ENCODE measurements at regions not wholly inside any gene's neighbourhood (a gene's known extent, or its start where the extent isn't known, plus 50 kb on each side); places are given as distances from the start of the nearest gene placed in this dataset.

DNA sequence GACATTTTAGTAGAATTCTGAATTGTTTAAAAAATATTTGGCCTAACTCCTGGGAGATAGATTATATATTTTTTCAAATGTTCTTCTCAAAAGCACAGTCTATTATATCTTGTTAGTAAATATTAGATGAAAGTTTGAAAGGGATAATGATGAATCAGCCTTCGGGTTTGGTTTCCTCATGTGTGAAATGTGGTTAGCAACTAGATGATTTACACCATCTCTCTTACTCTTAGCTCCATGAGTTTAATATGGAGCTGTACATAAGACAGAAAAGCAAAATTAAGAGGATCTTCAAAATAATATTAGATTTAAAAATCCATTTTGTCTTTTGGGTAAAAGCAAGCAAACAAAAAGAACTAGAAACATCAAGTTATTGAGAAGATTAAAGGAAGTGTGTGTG is 120.8 kb upstream of the SFRP2 start:
- Histone ChIP-seq H3K4me3 (ENCODE audit: low read depth in 1 of 2, low read length in 2 of 2) (no peak overlapping the region), H3K27ac (ENCODE audit: low read depth in 2 of 2, low read length in 1 of 2) (no peak overlapping the region), H3K9me3 (ENCODE audit: control insufficient read depth in 2 of 2, insufficient read depth in 1 of 2, low read depth in 1 of 2, low read length in 1 of 2) (no peaks in the 10 kb centered on the region), H3K27me3 (ENCODE audit: control insufficient read depth in 1 of 2, insufficient read depth in 2 of 2, low read length in 2 of 2) (no peaks in the 10 kb centered on the region), H3K4me1 (ENCODE audit: control insufficient read depth in 2 of 2, insufficient read depth in 2 of 2, low read length in 1 of 2) (no peaks in the 10 kb centered on the region), H3K36me3 (ENCODE audit: control insufficient read depth in 2 of 2, insufficient read depth in 2 of 2, low read length in 1 of 2) (no peaks in the 10 kb centered on the region)
- WGBS, 2 donors = 41 to 79% methylated on average over 1 of the region's 1 CpG

- Histone ChIP-seq H3K4me3 (ENCODE audit: low read depth in 1 of 2, low read length in 2 of 2) (no peak overlapping the region), H3K9me3 (ENCODE audit: control insufficient read depth in 2 of 2, insufficient read depth in 1 of 2, low read depth in 1 of 2, low read length in 1 of 2) (no peaks in the 10 kb centered on the region), H3K27me3 (ENCODE audit: control insufficient read depth in 1 of 2, insufficient read depth in 2 of 2, low read length in 2 of 2) (no peaks in the 10 kb centered on the region), H3K36me3 (ENCODE audit: control insufficient read depth in 2 of 2, insufficient read depth in 2 of 2, low read length in 1 of 2) (no peaks in the 10 kb centered on the region), H3K4me1 (ENCODE audit: control insufficient read depth in 2 of 2, insufficient read depth in 2 of 2, low read length in 1 of 2) (no peaks in the 10 kb centered on the region), H3K27ac (ENCODE audit: low read depth in 2 of 2, low read length in 1 of 2) (no peak overlapping the region)
Measured at GRCh38 chr4:153906231-153906630, 117.3 kb upstream of the SFRP2 start.

GRCh38 chr4:153905231-153905630 is 116.3 kb upstream of the SFRP2 start:
- H3K27me3 ChIP-seq (ENCODE audit: control insufficient read depth in 1 of 2, insufficient read depth in 2 of 2, low read length in 2 of 2) = no peaks in the 10 kb centered on the region
- no peaks in the 10 kb centered on the region for H3K36me3 ChIP-seq (ENCODE audit: control insufficient read depth in 2 of 2, insufficient read depth in 2 of 2, low read length in 1 of 2)
- 52 to 56% methylated on average over 7 of the region's 7 CpGs for WGBS, 2 donors
- H3K4me1 ChIP-seq (ENCODE audit: control insufficient read depth in 2 of 2, insufficient read depth in 2 of 2, low read length in 1 of 2) = no peaks in the 10 kb centered on the region
- no peaks in the 10 kb centered on the region for H3K9me3 ChIP-seq (ENCODE audit: control insufficient read depth in 2 of 2, insufficient read depth in 1 of 2, low read depth in 1 of 2, low read length in 1 of 2)
- no peak overlapping the region for H3K4me3 ChIP-seq (ENCODE audit: low read depth in 1 of 2, low read length in 2 of 2)
- H3K27ac ChIP-seq (ENCODE audit: low read depth in 2 of 2, low read length in 1 of 2) = no peak overlapping the region

- Histone ChIP-seq H3K4me1 (ENCODE audit: control insufficient read depth in 2 of 2, insufficient read depth in 2 of 2, low read length in 1 of 2) (no peaks in the 10 kb centered on the region), H3K4me3 (ENCODE audit: low read depth in 1 of 2, low read length in 2 of 2) (no peak overlapping the region), H3K27ac (ENCODE audit: low read depth in 2 of 2, low read length in 1 of 2) (no peak overlapping the region), H3K9me3 (ENCODE audit: control insufficient read depth in 2 of 2, insufficient read depth in 1 of 2, low read depth in 1 of 2, low read length in 1 of 2) (no peaks in the 10 kb centered on the region), H3K36me3 (ENCODE audit: control insufficient read depth in 2 of 2, insufficient read depth in 2 of 2, low read length in 1 of 2) (no peaks in the 10 kb centered on the region), H3K27me3 (ENCODE audit: control insufficient read depth in 1 of 2, insufficient read depth in 2 of 2, low read length in 2 of 2) (no peaks in the 10 kb centered on the region)
- 62 to 74% methylated on average over 5 of the region's 5 CpGs for WGBS, 2 donors
Measured at GRCh38 chr4:153904011-153904410, 115.1 kb upstream of the SFRP2 start.

- Histone ChIP-seq H3K4me1 (ENCODE audit: control insufficient read depth in 2 of 2, insufficient read depth in 2 of 2, low read length in 1 of 2) (no peaks in the 10 kb centered on the region), H3K27ac (ENCODE audit: low read depth in 2 of 2, low read length in 1 of 2) (no peak overlapping the region), H3K9me3 (ENCODE audit: control insufficient read depth in 2 of 2, insufficient read depth in 1 of 2, low read depth in 1 of 2, low read length in 1 of 2) (no peaks in the 10 kb centered on the region), H3K27me3 (ENCODE audit: control insufficient read depth in 1 of 2, insufficient read depth in 2 of 2, low read length in 2 of 2) (no peaks in the 10 kb centered on the region), H3K36me3 (ENCODE audit: control insufficient read depth in 2 of 2, insufficient read depth in 2 of 2, low read length in 1 of 2) (no peaks in the 10 kb centered on the region), H3K4me3 (ENCODE audit: low read depth in 1 of 2, low read length in 2 of 2) (no peak overlapping the region)
- WGBS, 2 donors = 78 to 82% methylated on average over 2 of the region's 2 CpGs
Measured at GRCh38 chr4:153901220-153901619, 112.3 kb upstream of the SFRP2 start.

DNA sequence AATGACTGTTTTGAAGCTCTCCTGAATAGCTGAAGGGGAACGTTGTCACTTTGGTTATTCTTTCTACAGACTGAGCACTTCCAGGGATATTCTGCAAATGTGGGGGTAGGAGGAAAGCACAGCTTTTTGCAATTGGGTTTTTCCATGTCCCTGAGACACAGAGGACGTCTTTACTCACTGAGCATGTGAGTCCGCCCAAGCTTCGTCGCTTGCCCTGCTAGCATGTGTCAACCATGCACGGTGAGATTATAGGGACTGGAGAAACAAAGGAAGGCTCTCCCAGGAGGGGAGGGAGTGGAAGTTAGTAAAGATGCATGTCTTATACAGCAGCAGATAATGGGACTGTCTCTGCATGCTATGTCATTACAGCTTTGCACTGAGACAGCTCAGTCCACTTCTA is 111.5 kb upstream of the SFRP2 start:
- no peak overlapping the region for H3K27ac ChIP-seq (ENCODE audit: low read depth in 2 of 2, low read length in 1 of 2)
- H3K4me1 ChIP-seq (ENCODE audit: control insufficient read depth in 2 of 2, insufficient read depth in 2 of 2, low read length in 1 of 2) = no peaks in the 10 kb centered on the region
- H3K27me3 ChIP-seq (ENCODE audit: control insufficient read depth in 1 of 2, insufficient read depth in 2 of 2, low read length in 2 of 2) = no peaks in the 10 kb centered on the region
- no peaks in the 10 kb centered on the region for H3K9me3 ChIP-seq (ENCODE audit: control insufficient read depth in 2 of 2, insufficient read depth in 1 of 2, low read depth in 1 of 2, low read length in 1 of 2)
- no peaks in the 10 kb centered on the region for H3K36me3 ChIP-seq (ENCODE audit: control insufficient read depth in 2 of 2, insufficient read depth in 2 of 2, low read length in 1 of 2)
- no peak overlapping the region for H3K4me3 ChIP-seq (ENCODE audit: low read depth in 1 of 2, low read length in 2 of 2)
- WGBS, 2 donors = 69 to 80% methylated on average over 6 of the region's 6 CpGs

- Histone ChIP-seq H3K27ac (ENCODE audit: low read depth in 2 of 2, low read length in 1 of 2) (no peak overlapping the region), H3K9me3 (ENCODE audit: control insufficient read depth in 2 of 2, insufficient read depth in 1 of 2, low read depth in 1 of 2, low read length in 1 of 2) (no peaks in the 10 kb centered on the region), H3K4me1 (ENCODE audit: control insufficient read depth in 2 of 2, insufficient read depth in 2 of 2, low read length in 1 of 2) (no peaks in the 10 kb centered on the region), H3K4me3 (ENCODE audit: low read depth in 1 of 2, low read length in 2 of 2) (no peak overlapping the region), H3K36me3 (ENCODE audit: control insufficient read depth in 2 of 2, insufficient read depth in 2 of 2, low read length in 1 of 2) (no peaks in the 10 kb centered on the region), H3K27me3 (ENCODE audit: control insufficient read depth in 1 of 2, insufficient read depth in 2 of 2, low read length in 2 of 2) (no peaks in the 10 kb centered on the region)
- 75 to 82% methylated on average over 4 of the region's 4 CpGs for WGBS, 2 donors
Measured at GRCh38 chr4:153890761-153891160, 101.9 kb upstream of the SFRP2 start.

- Histone ChIP-seq H3K4me1 (ENCODE audit: control insufficient read depth in 2 of 2, insufficient read depth in 2 of 2, low read length in 1 of 2) (no peaks in the 10 kb centered on the region), H3K9me3 (ENCODE audit: control insufficient read depth in 2 of 2, insufficient read depth in 1 of 2, low read depth in 1 of 2, low read length in 1 of 2) (no peaks in the 10 kb centered on the region), H3K27me3 (ENCODE audit: control insufficient read depth in 1 of 2, insufficient read depth in 2 of 2, low read length in 2 of 2) (no peaks in the 10 kb centered on the region), H3K27ac (ENCODE audit: low read depth in 2 of 2, low read length in 1 of 2) (no peak overlapping the region), H3K4me3 (ENCODE audit: low read depth in 1 of 2, low read length in 2 of 2) (no peak overlapping the region), H3K36me3 (ENCODE audit: control insufficient read depth in 2 of 2, insufficient read depth in 2 of 2, low read length in 1 of 2) (no peaks in the 10 kb centered on the region)
Measured at GRCh38 chr4:153887217-153887616, 98.3 kb upstream of the SFRP2 start.

DNA sequence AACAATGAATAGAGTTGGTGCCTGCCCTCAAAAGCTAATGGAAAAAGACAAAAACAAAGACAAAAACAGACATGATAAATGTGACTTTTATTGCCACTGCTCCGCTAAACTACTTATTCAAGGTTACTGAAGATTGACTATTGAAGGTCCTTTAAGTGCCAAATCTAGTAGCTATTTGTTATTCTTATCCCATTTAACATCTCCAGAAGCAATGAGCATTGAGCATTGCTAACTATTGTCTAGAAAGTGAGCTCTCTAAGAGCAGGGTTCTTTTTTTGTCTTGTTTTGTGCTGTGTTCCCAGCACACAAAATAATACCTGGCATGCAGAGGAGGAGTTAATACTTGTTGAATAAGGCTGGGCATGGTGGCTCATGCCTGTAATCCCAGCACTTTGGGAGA is 95.4 kb upstream of the SFRP2 start:
- Histone ChIP-seq H3K27me3 (ENCODE audit: control insufficient read depth in 1 of 2, insufficient read depth in 2 of 2, low read length in 2 of 2) (no peaks in the 10 kb centered on the region), H3K4me3 (ENCODE audit: low read depth in 1 of 2, low read length in 2 of 2) (no peak overlapping the region), H3K36me3 (ENCODE audit: control insufficient read depth in 2 of 2, insufficient read depth in 2 of 2, low read length in 1 of 2) (no peaks in the 10 kb centered on the region), H3K27ac (ENCODE audit: low read depth in 2 of 2, low read length in 1 of 2) (no peak overlapping the region), H3K4me1 (ENCODE audit: control insufficient read depth in 2 of 2, insufficient read depth in 2 of 2, low read length in 1 of 2) (no peaks in the 10 kb centered on the region), H3K9me3 (ENCODE audit: control insufficient read depth in 2 of 2, insufficient read depth in 1 of 2, low read depth in 1 of 2, low read length in 1 of 2) (peaks cover 4 to 6% of the 10 kb centered on the region in 2 donors)
- WGBS, 2 donors = 80 to 96% methylated on average over 1 of the region's 1 CpG

- peaks cover 4 to 6% of the 10 kb centered on the region in 2 donors for H3K9me3 ChIP-seq (ENCODE audit: control insufficient read depth in 2 of 2, insufficient read depth in 1 of 2, low read depth in 1 of 2, low read length in 1 of 2)
- no peaks in the 10 kb centered on the region for H3K27me3 ChIP-seq (ENCODE audit: control insufficient read depth in 1 of 2, insufficient read depth in 2 of 2, low read length in 2 of 2)
- no peaks in the 10 kb centered on the region for H3K4me1 ChIP-seq (ENCODE audit: control insufficient read depth in 2 of 2, insufficient read depth in 2 of 2, low read length in 1 of 2)
- WGBS, 2 donors = 95 to 100% methylated on average over 2 of the region's 2 CpGs
- no peak overlapping the region for H3K27ac ChIP-seq (ENCODE audit: low read depth in 2 of 2, low read length in 1 of 2)
- no peak overlapping the region for H3K4me3 ChIP-seq (ENCODE audit: low read depth in 1 of 2, low read length in 2 of 2)
- no peaks in the 10 kb centered on the region for H3K36me3 ChIP-seq (ENCODE audit: control insufficient read depth in 2 of 2, insufficient read depth in 2 of 2, low read length in 1 of 2)
Measured at GRCh38 chr4:153880983-153881382, 92.1 kb upstream of the SFRP2 start.
